Epithelial cell of esophagus (primary cell): ENCODE measurements at regions not wholly inside any gene's neighbourhood (a gene's known extent, or its start where the extent isn't known, plus 50 kb on each side); places are given as distances from the start of the nearest gene placed in this dataset.

Experiments used
- DNase-seq: peaks from one replicate; pipeline ENCODE4 v3.0.0; 2010; ENCODE audit warnings: low read depth
- H3K4me3 ChIP-seq: 2 replicates; pipeline ENCODE4 v1.5.1; 2011; ENCODE audit warnings: mild to moderate bottlenecking, low read length, control low read depth
- TF ChIP-seq, protein P1 (sequence below): IDR thresholded peaks from 2 replicates; pipeline ENCODE4 v1.5.1; 2011; ENCODE audit warnings: low read depth, mild to moderate bottlenecking, low read length, control low read depth, inconsistent platforms; ENCODE audit not compliant: insufficient read depth; ENCODE audit errors: missing control alignments

DNA sequence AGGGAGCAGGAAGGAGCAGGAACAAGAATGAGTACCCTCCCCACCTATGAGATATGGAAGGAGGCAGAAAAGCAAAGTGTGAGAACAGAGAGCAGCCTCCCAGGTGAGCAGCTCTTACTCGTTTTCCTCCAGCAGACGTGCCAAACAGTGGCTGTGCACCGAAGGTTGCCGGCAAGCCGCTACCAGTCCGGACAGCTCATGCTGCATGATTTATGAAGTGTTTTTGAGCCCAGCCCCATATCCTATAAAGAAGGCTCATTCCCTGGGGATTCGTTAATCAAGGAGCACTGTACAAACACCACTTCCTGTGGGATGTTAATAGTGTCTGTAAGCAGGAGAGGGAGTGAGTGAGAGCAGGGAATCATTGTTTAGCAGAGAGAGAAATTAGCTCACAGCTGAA lies 118.3 kb upstream of the FOXB1 start:
- DNase-seq: peak; percentile 96
- no peak overlapping the region for H3K4me3 ChIP-seq
- TF ChIP-seq, protein P1, sequence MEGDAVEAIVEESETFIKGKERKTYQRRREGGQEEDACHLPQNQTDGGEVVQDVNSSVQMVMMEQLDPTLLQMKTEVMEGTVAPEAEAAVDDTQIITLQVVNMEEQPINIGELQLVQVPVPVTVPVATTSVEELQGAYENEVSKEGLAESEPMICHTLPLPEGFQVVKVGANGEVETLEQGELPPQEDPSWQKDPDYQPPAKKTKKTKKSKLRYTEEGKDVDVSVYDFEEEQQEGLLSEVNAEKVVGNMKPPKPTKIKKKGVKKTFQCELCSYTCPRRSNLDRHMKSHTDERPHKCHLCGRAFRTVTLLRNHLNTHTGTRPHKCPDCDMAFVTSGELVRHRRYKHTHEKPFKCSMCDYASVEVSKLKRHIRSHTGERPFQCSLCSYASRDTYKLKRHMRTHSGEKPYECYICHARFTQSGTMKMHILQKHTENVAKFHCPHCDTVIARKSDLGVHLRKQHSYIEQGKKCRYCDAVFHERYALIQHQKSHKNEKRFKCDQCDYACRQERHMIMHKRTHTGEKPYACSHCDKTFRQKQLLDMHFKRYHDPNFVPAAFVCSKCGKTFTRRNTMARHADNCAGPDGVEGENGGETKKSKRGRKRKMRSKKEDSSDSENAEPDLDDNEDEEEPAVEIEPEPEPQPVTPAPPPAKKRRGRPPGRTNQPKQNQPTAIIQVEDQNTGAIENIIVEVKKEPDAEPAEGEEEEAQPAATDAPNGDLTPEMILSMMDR: peak; percentile 12

DNA sequence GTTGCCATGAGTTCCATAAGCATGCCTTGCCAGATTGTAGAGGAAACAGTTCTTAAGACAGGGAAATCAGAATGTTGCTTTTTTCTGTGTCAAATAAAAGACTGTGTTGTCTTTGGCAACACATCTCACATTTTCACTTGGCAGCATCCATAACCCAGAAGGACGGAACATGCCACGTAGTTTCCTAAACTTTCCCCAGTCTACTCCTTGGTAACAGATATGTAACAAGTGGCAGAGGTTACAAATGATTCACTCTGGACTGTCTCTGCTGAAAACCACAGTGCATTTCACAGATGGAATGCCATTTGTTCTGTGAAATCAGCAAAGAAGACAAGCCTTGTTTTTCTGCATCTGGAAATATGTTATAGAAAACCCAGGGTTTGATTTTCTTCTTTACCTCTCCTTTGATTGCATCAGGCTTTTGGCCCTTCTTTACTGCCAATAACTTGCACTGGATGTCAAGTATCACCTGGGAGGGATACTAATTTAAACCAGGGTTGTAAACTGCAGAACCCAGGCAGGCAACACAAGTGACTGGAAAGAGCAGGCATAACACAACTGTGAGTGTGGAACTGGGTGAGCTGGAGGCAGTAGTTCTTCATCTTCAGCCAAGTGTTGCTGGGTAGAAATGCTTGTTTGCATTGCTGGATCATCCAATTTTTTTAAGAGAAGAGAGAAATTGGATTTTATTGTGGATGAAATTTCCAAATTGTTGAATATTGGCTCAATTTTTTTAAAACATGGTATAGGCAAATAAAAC lies 124.4 kb upstream of the FOXB1 start:
- TF ChIP-seq, protein P1: no peak

DNA sequence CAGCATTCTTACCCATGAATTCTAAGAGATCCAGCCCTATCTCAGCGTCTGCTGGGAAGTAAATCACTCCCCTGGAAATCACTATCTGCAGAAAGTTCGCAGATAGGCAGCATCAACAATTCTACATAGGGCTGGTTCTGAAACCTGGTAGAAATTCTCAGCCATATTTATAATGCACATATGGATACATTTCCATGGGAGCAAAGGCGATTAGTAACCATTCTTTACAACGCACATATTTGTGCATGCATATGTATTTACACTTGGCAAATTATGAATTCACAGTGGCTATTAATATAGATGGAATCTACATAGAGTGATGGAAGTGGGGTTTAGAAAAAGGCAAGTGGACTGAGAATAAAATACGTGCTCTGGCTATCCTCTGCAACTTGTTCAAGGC lies 128.0 kb upstream of the FOXB1 start:
- no peak overlapping the region for H3K4me3 ChIP-seq
- no peak for DNase-seq
- TF ChIP-seq, protein P1: no peak

More for the DNA sequence above, 124.4 kb upstream of the FOXB1 start:
- peak; percentile 75 for DNase-seq
- H3K4me3 ChIP-seq: no peak overlapping the region

DNA sequence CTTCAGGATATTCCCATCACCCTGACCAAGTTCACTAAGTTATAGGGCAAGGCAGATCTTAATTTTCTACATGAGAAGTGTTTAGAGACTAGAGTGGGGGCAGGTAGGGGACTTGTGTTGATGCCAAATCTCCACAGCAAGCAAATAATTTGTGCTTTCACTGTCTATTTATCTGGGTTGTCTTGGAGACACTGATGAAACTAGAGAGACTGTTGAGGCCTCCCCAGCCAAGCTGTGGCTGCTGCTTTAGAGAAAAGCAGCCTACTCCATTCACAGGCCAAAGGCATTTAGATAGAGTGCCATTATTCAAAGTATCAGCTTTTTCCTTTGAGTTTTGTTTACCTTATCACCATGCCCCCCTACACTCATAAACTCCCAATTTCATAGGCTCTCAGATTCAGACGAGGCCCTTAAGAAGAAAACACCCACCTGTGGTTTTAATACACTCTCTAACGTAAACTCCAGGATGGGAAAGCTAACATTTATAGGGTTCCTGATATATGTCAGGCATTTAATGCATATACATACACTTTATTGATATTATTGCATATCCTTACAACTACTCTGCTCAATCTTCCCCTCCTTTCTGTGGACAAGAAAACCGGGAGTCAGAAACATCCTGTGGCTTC lies 130.4 kb upstream of the FOXB1 start:
- no peak for DNase-seq
- H3K4me3 ChIP-seq: no peak overlapping the region
- TF ChIP-seq, protein P1: no peak

DNA sequence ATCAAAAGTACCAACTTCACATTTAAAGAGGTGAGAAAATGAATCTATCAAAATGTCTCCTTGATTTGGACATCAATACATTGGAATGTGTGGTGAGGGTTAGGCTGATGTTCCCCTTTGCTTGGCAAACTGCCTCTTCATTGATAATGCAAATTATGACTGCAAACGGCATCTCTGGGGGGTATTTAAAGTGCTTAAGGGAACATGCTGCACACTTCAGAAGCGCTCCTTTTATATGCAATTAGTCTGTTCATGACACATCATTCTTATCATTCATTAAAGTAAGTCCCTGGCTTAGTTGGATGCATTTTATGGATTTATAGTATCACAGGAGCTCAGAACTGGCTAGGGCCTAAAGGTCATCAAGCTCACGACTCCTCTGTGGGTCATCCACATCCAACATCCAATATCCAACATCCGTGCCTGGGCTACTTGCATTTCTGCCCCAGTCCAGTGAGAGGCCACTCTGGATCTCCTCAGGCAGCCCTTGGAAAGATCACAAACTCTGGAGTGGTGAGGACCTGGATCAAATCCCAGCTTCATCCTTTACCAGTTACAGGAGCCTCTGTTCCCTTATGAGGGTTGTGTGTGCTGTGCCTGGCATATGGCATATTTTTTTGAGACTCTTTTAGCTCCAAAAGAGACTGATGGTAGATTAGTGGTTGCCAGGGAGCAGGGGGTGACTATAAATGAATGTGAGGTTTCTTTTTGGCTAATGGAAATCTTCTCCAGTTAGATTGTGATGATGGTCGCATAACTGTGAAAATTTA lies 136.8 kb upstream of the FOXB1 start:
- DNase-seq: no peak
- H3K4me3 ChIP-seq: no peak overlapping the region
- TF ChIP-seq, protein P1: no peak

DNA sequence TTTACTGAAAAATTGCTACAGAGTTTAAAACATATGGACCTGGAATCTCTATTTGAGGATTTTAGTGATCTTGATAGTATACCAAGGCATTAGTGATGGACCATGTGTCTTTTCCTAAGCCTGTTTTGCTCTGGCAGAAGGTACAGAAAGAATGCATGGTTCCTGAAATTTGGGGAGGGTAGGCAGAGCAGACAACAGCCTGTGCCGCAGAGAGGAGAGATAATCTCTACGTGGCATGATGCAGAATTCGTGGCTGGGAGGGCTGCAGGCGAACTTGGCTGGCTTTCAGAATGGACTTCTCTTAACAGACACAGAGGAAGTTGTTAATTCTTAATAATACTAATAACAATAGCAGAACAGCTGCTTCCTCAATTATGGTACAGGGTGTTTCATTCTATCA lies 137.5 kb upstream of the FOXB1 start:
- TF ChIP-seq, protein P1: no peak
- H3K4me3 ChIP-seq: no peak overlapping the region
- no peak for DNase-seq
